CD14-positive monocyte (primary cell): ENCODE measurements at regions not wholly inside any gene's neighbourhood (a gene's known extent, or its start where the extent isn't known, plus 50 kb on each side); places are given as distances from the start of the nearest gene placed in this dataset.

ENCODE experiments used
- DNase-seq, 3 donors: peaks; one replicate each; pipeline ENCODE4 v3.0.0-alpha.2; 2011 to 2022
- H2AFZ ChIP-seq: 2 replicates; pipeline ENCODE4 v1.6.0; 2012; ENCODE audit warnings: mild to moderate bottlenecking, low read depth, low read length, inconsistent platforms; ENCODE audit not compliant: insufficient read depth, poor library complexity, severe bottlenecking
- H3K27ac ChIP-seq, 2 donors: 1 replicate in 1 of 2; 2 replicates in 1 of 2; pipeline ENCODE4 v1.5.1; 2012 to 2013; ENCODE audit warnings: low read length in 2 of 2, control low read depth in 1 of 2, inconsistent platforms in 1 of 2, low read depth in 1 of 2, mild to moderate bottlenecking in 1 of 2
- H3K27me3 ChIP-seq, 2 donors: one replicate each; pipeline versions ENCODE4 v1.6.0 to v1.6.1; 2011 to 2013; ENCODE audit warnings: low read length in 2 of 2; ENCODE audit not compliant: control insufficient read depth in 2 of 2, insufficient read depth in 2 of 2
- H3K36me3 ChIP-seq, 2 donors: replicated peaks in 1 of 2; 1 replicate in 1 of 2; 2 replicates in 1 of 2; pipeline versions ENCODE4 v1.5.1 to v1.6.1; 2012 to 2013; ENCODE audit warnings: low read length in 2 of 2, control low read depth in 1 of 2, inconsistent platforms in 1 of 2, mild to moderate bottlenecking in 1 of 2; ENCODE audit not compliant: insufficient read depth in 2 of 2, control insufficient read depth in 1 of 2
- H3K4me1 ChIP-seq, 2 donors: 1 replicate in 1 of 2; 2 replicates in 1 of 2; pipeline versions ENCODE4 v1.5.1 to v1.6.1; 2012 to 2013; ENCODE audit warnings: low read length in 2 of 2, control low read depth in 1 of 2, inconsistent platforms in 1 of 2, mild to moderate bottlenecking in 1 of 2, moderate library complexity in 1 of 2; ENCODE audit not compliant: insufficient read depth in 2 of 2, control insufficient read depth in 1 of 2
- H3K4me2 ChIP-seq: replicated peaks from 2 replicates; pipeline ENCODE3; 2012; ENCODE audit warnings: low read length, moderate library complexity, mild to moderate bottlenecking; ENCODE audit not compliant: poor library complexity, severe bottlenecking; ENCODE audit errors: extremely low read depth
- H3K4me3 ChIP-seq, 3 experiments: fragments of 200-600 bp in 1 of 3; sonication (generic) in 1 of 3; replicated peaks in 1 of 3; 1 replicate in 2 of 3; 2 replicates in 1 of 3; pipeline ENCODE4 v1.5.1; 2011 to 2013; ENCODE audit warnings: low read length in 3 of 3, mild to moderate bottlenecking in 3 of 3, control low read depth in 2 of 3, low read depth in 2 of 3, inconsistent platforms in 1 of 3, moderate library complexity in 1 of 3
- H3K79me2 ChIP-seq: 2 replicates; pipeline ENCODE4 v1.6.0; 2012; ENCODE audit warnings: mild to moderate bottlenecking, control low read depth, inconsistent platforms, low read length, moderate library complexity; ENCODE audit not compliant: insufficient read depth
- H3K9ac ChIP-seq: 2 replicates; pipeline ENCODE4 v1.6.0; 2017; ENCODE audit warnings: low read length, mild to moderate bottlenecking; ENCODE audit not compliant: insufficient read depth, poor library complexity, severe bottlenecking
- H3K9me3 ChIP-seq, 2 donors: replicated peaks in 1 of 2; 1 replicate in 1 of 2; 2 replicates in 1 of 2; pipeline versions ENCODE4 v1.5.1 to v1.6.1; 2012 to 2013; ENCODE audit warnings: low read length in 2 of 2, control low read depth in 1 of 2; ENCODE audit not compliant: control insufficient read depth in 1 of 2, insufficient read depth in 1 of 2
- H4K20me1 ChIP-seq: 2 replicates; pipeline ENCODE4 v1.6.0; 2012; ENCODE audit warnings: mild to moderate bottlenecking, low read length, control low read depth, moderate library complexity; ENCODE audit not compliant: insufficient read depth
- H3K27ac Mint-ChIP-seq, 7 donors: one replicate each; pipeline ENCODE4 v1.8.0; 2020; ENCODE audit warnings: mild to moderate bottlenecking in 7 of 7, mixed read lengths in 7 of 7, moderate library complexity in 6 of 7, inconsistent platforms in 2 of 7
- H3K27me3 Mint-ChIP-seq, 3 donors: one replicate each; pipeline ENCODE4 v1.8.0; 2021 to 2022; ENCODE audit warnings: low read depth in 3 of 3, mild to moderate bottlenecking in 3 of 3, mixed read lengths in 3 of 3, moderate library complexity in 3 of 3, inconsistent platforms in 1 of 3
- H3K36me3 Mint-ChIP-seq, 2 donors: one replicate each; pipeline ENCODE4 v1.8.0; 2020; ENCODE audit warnings: mixed read lengths in 2 of 2, inconsistent platforms in 1 of 2, mild to moderate bottlenecking in 1 of 2
- H3K4me1 Mint-ChIP-seq: one replicate; pipeline ENCODE4 v1.8.0; 2020; ENCODE audit warnings: mild to moderate bottlenecking, mixed read lengths
- H3K4me3 Mint-ChIP-seq, 2 donors: one replicate each; pipeline ENCODE4 v1.8.0; 2020; ENCODE audit warnings: mild to moderate bottlenecking in 2 of 2, mixed read lengths in 2 of 2, moderate library complexity in 1 of 2
- H3K9me3 Mint-ChIP-seq, 7 donors: one replicate each; pipeline ENCODE4 v1.8.0; 2020 to 2022; ENCODE audit warnings: mixed read lengths in 7 of 7, mild to moderate bottlenecking in 6 of 7, moderate library complexity in 6 of 7, inconsistent platforms in 2 of 7
- CTCF ChIP-seq: fragments of 200-600 bp; IDR thresholded peaks from one replicate; pipeline ENCODE4 v1.8.0; 2022; ENCODE audit warnings: antibody characterized with exemption, mild to moderate bottlenecking
- WGBS: methylation state at CpG from one replicate; pipeline ENCODE4 v1.1.5; 2013; ENCODE audit warnings: missing lambda C conversion rate; ENCODE audit not compliant: insufficient coverage; 5-methylcytosine and 5-hydroxymethylcytosine counted together
- intact Hi-C, 2 donors: fragments of 100-400 bp; cut with micrococcal nuclease; formaldehyde crosslinking; loops; one replicate each; pipeline versions ENCODE4 v1.15.0 to v1.15.1; 2023

- Mint-ChIP-seq H3K27me3 (peaks cover 11 to 19% (median 12%) of the 10 kb centered on the region in 3 donors), H3K4me1 (no peaks in the 10 kb centered on the region), H3K4me3 (no peak overlapping the region), H3K9me3 (peaks cover 0 to 8% (median 4%) of the 10 kb centered on the region in 7 donors), H3K36me3 (no peaks in the 10 kb centered on the region), H3K27ac (no peak overlapping the region)
- DNase-seq = no peak
- H3K36me3 ChIP-seq = no peaks in the 10 kb centered on the region
- no peak overlapping the region for H3K9ac ChIP-seq
- no peaks in the 10 kb centered on the region for H3K9me3 ChIP-seq
- 78% methylated on average over 8 of the region's 16 CpGs for WGBS
- intact Hi-C loops = no loop called here
- no peak for TF ChIP-seq CTCF
- H3K4me2 ChIP-seq = no peak overlapping the region
- no peaks in the 10 kb centered on the region for H4K20me1 ChIP-seq
- no peak overlapping the region for H2AFZ ChIP-seq
- no peaks in the 10 kb centered on the region for H3K4me1 ChIP-seq
- H3K4me3 ChIP-seq = no peak overlapping the region
- H3K27me3 ChIP-seq = no peaks in the 10 kb centered on the region
- no peak overlapping the region for H3K27ac ChIP-seq
- no peaks in the 10 kb centered on the region for H3K79me2 ChIP-seq
These were observed 403.6 kb downstream of the RRAGC start for GRCh38 chr1:38455829-38456530.

- H2AFZ ChIP-seq = no peak overlapping the region
- peaks cover 11 to 22% (median 12%) of the 10 kb centered on the region in 3 donors for H3K27me3 Mint-ChIP-seq
- TF ChIP-seq CTCF = no peak
- no peak overlapping the region for H3K27ac Mint-ChIP-seq
- H3K79me2 ChIP-seq = no peaks in the 10 kb centered on the region
- no peak overlapping the region for H3K9ac ChIP-seq
- no peaks in the 10 kb centered on the region for H3K36me3 ChIP-seq
- no peak overlapping the region for H3K4me2 ChIP-seq
- WGBS = 84% methylated on average over 6 of the region's 9 CpGs
- H4K20me1 ChIP-seq = no peaks in the 10 kb centered on the region
- H3K36me3 Mint-ChIP-seq = no peaks in the 10 kb centered on the region
- H3K9me3 ChIP-seq = no peaks in the 10 kb centered on the region
- no peak overlapping the region for H3K27ac ChIP-seq
- no peak overlapping the region for H3K4me3 Mint-ChIP-seq
- no peak overlapping the region for H3K4me3 ChIP-seq
- H3K9me3 Mint-ChIP-seq = peaks cover 0 to 7% (median 4%) of the 10 kb centered on the region in 7 donors
- intact Hi-C loops = no loop called here
- no peaks in the 10 kb centered on the region for H3K4me1 ChIP-seq
- H3K27me3 ChIP-seq = no peaks in the 10 kb centered on the region
- DNase-seq = no peak
- H3K4me1 Mint-ChIP-seq = no peaks in the 10 kb centered on the region
These were observed 404.7 kb downstream of the RRAGC start for GRCh38 chr1:38454749-38455441.
